ENCODE measurements at regions not wholly inside any gene's neighbourhood (a gene's known extent, or its start where the extent isn't known, plus 50 kb on each side); places are given as distances from the start of the nearest gene placed in this dataset.

DNA sequence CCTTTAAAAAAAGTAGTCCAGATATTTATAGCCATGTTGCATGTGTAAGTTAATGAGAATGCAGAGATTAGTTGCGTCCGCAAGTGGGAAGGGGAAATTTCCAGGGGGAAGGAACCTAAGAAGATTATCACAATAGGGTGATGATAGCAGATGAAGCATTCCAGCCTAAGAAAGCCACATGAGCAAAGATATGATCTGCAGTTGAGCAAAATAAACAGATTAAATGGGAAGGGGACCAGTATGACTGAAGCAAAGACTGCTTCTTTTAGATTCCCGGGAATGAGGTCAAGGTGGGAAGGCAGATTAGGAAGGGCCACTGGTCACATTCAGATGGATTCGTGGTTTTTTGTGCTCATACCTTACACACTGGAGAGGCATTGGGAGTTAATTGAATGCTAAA lies 154.6 kb upstream of the CDH2 start:
- no peaks in the 10 kb centered on the region for H3K4me1 ChIP-seq (ENCODE audit: control insufficient read depth, insufficient read depth, low read length, poor library complexity, severe bottlenecking)
- DNase-seq (no peak), ATAC-seq (ENCODE audit: low read depth in 2 of 2) (no peak)
- Mint-ChIP-seq H3K4me1 (no peaks in the 10 kb centered on the region), H3K27ac (peak overlapping the region in 1 of 3 donors; percentile 15), H3K27me3 (no peaks in the 10 kb centered on the region), H3K9me3 (peaks cover 0 to 26% (median 8%) of the 10 kb centered on the region in 7 donors), H3K36me3 (no peaks in the 10 kb centered on the region), H3K4me3 (no peak overlapping the region)
- no peak overlapping the region for H3K27ac ChIP-seq (ENCODE audit: insufficient read depth, low read length, poor library complexity, severe bottlenecking)
- no peak overlapping the region for H3K4me3 ChIP-seq (ENCODE audit: low read depth, low read length)
- no peaks in the 10 kb centered on the region for H3K36me3 ChIP-seq (ENCODE audit: control insufficient read depth, insufficient read depth, low read length)
- no peaks in the 10 kb centered on the region for H3K27me3 ChIP-seq (ENCODE audit: control insufficient read depth, insufficient read depth, low read length)
- peaks cover 3% of the 10 kb centered on the region in 2 experiments for H3K9me3 ChIP-seq (ENCODE audit: control insufficient read depth in 2 of 2, low read length in 2 of 2)

DNA sequence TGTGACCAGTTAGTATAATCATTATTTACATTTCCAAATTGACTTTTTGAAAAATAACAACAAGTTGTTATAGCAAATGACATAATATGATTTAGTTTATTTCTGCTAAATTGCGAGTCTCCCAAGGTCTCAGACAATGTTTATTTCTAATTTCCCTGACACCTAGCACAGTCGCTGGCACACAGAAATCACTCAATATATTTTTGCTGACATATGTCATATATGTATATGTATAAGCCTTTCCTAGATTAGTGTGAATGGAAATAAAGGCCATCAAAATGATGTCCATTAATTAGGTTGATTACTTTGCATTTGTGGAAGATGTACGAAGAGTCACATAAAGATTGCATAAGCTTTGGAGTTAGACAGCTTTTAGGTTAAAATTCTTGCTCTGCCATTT lies 136.7 kb upstream of the CDH2 start:
- no peaks in the 10 kb centered on the region for H3K36me3 ChIP-seq (ENCODE audit: control insufficient read depth, insufficient read depth, low read length)
- Mint-ChIP-seq H3K9me3 (peaks cover 3 to 47% (median 10%) of the 10 kb centered on the region in 7 donors), H3K4me1 (peaks cover 0 to 5% (median 0%) of the 10 kb centered on the region in 4 donors), H3K27me3 (no peaks in the 10 kb centered on the region), H3K27ac (no peak overlapping the region), H3K36me3 (no peaks in the 10 kb centered on the region), H3K4me3 (no peak overlapping the region)
- H3K9me3 ChIP-seq (ENCODE audit: control insufficient read depth in 2 of 2, low read length in 2 of 2): peaks cover 0 to 3% of the 10 kb centered on the region in 2 experiments
- H3K4me3 ChIP-seq (ENCODE audit: low read depth, low read length): no peak overlapping the region
- no peak for DNase-seq
- no peak overlapping the region for H3K27ac ChIP-seq (ENCODE audit: insufficient read depth, low read length, poor library complexity, severe bottlenecking)
- no peaks in the 10 kb centered on the region for H3K4me1 ChIP-seq (ENCODE audit: control insufficient read depth, insufficient read depth, low read length, poor library complexity, severe bottlenecking)
- H3K27me3 ChIP-seq (ENCODE audit: control insufficient read depth, insufficient read depth, low read length): no peaks in the 10 kb centered on the region
- ATAC-seq (ENCODE audit: low read depth in 2 of 2): no peak

DNA sequence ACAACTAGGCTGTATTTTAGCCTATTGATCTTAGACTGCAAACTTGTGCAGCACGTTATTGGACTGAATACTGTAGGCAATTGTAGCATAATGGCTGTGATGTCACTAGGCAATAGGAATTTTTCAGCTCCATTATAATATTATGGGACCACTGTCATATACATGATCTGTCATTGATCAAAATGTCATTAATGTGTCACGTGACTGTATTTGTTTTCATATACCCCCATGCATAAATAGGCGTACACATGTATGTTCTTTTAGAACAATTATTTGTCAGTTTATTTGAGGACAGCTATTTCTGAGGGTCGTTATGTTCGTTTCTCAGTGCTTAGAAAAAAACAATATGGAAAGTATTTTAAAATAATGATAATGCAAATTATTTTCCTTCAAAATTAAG lies 111.9 kb upstream of the CDH2 start:
- ATAC-seq (ENCODE audit: low read depth in 2 of 2) (no peak), DNase-seq (no peak)
- Histone ChIP-seq H3K36me3 (ENCODE audit: control insufficient read depth, insufficient read depth, low read length) (no peaks in the 10 kb centered on the region), H3K4me3 (ENCODE audit: low read depth, low read length) (no peak overlapping the region), H3K27ac (ENCODE audit: insufficient read depth, low read length, poor library complexity, severe bottlenecking) (no peak overlapping the region), H3K27me3 (ENCODE audit: control insufficient read depth, insufficient read depth, low read length) (no peaks in the 10 kb centered on the region), H3K4me1 (ENCODE audit: control insufficient read depth, insufficient read depth, low read length, poor library complexity, severe bottlenecking) (no peaks in the 10 kb centered on the region), H3K9me3 (ENCODE audit: control insufficient read depth in 2 of 2, low read length in 2 of 2) (peaks cover 0 to 5% of the 10 kb centered on the region in 2 experiments)
- peaks cover 2 to 25% (median 2%) of the 10 kb centered on the region in 7 donors for H3K9me3 Mint-ChIP-seq
- H3K27ac Mint-ChIP-seq: no peak overlapping the region
- no peaks in the 10 kb centered on the region for H3K36me3 Mint-ChIP-seq
- H3K4me3 Mint-ChIP-seq: no peak overlapping the region
- H3K27me3 Mint-ChIP-seq: no peaks in the 10 kb centered on the region
- H3K4me1 Mint-ChIP-seq: no peaks in the 10 kb centered on the region

DNA sequence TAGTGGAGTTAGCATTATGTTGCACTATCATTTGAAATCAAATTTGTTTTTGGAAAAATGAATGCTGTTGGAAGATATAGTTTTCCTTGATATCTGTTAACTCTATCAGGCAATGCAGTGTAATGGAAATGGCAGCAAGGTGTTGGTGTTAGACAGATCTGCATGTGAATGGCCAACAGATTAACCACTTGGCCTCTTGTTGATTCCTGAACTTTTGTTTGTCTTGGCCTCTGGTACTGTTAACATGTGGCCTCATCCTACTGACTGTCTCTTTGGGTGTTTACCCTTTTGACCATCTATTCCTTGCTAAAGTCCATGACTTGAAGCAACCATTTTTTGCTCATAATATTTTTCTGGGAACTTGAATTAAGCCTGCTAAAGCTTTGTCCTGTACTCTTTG lies 110.2 kb upstream of the CDH2 start:
- H3K9me3 Mint-ChIP-seq: peaks cover 2 to 27% (median 3%) of the 10 kb centered on the region in 7 donors
- ATAC-seq (ENCODE audit: low read depth in 2 of 2): no peak

DNA sequence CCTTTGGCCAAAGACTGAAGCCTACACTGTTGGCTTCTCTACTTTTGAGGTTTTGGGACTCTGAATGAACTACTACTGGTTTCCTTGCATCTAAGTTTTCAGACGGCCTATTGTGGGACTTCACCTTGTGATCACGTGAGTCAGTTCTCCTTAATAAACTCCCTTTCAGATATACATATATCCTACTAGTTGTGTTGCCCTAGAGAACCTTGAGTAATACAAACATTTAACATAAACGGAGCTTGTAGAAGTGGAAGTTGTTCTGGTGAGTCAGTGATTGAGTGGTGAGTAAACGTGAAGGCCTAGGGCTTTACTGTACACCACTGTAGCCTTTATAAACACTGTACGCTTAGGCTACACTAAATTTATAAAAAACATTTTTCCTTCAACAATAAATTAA lies 107.2 kb upstream of the CDH2 start:
- Histone ChIP-seq H3K27me3 (ENCODE audit: control insufficient read depth, insufficient read depth, low read length) (no peaks in the 10 kb centered on the region), H3K4me3 (ENCODE audit: low read depth, low read length) (no peak overlapping the region), H3K4me1 (ENCODE audit: control insufficient read depth, insufficient read depth, low read length, poor library complexity, severe bottlenecking) (no peaks in the 10 kb centered on the region), H3K27ac (ENCODE audit: insufficient read depth, low read length, poor library complexity, severe bottlenecking) (no peak overlapping the region), H3K36me3 (ENCODE audit: control insufficient read depth, insufficient read depth, low read length) (no peaks in the 10 kb centered on the region), H3K9me3 (ENCODE audit: control insufficient read depth in 2 of 2, low read length in 2 of 2) (peaks cover 0 to 12% of the 10 kb centered on the region in 2 experiments)
- Mint-ChIP-seq H3K36me3 (no peaks in the 10 kb centered on the region), H3K4me1 (no peaks in the 10 kb centered on the region), H3K27me3 (no peaks in the 10 kb centered on the region), H3K27ac (no peak overlapping the region), H3K4me3 (no peak overlapping the region), H3K9me3 (peaks cover 0 to 19% (median 4%) of the 10 kb centered on the region in 7 donors)
- no peak for ATAC-seq (ENCODE audit: low read depth in 2 of 2)
- DNase-seq: no peak

More for the DNA sequence above, 110.2 kb upstream of the CDH2 start:
- Histone ChIP-seq H3K27ac (ENCODE audit: insufficient read depth, low read length, poor library complexity, severe bottlenecking) (no peak overlapping the region), H3K4me1 (ENCODE audit: control insufficient read depth, insufficient read depth, low read length, poor library complexity, severe bottlenecking) (no peaks in the 10 kb centered on the region), H3K27me3 (ENCODE audit: control insufficient read depth, insufficient read depth, low read length) (no peaks in the 10 kb centered on the region), H3K36me3 (ENCODE audit: control insufficient read depth, insufficient read depth, low read length) (no peaks in the 10 kb centered on the region), H3K4me3 (ENCODE audit: low read depth, low read length) (no peak overlapping the region), H3K9me3 (ENCODE audit: control insufficient read depth in 2 of 2, low read length in 2 of 2) (peaks cover 0 to 9% of the 10 kb centered on the region in 2 experiments)
- no peaks in the 10 kb centered on the region for H3K4me1 Mint-ChIP-seq
- no peaks in the 10 kb centered on the region for H3K36me3 Mint-ChIP-seq
- DNase-seq: no peak
- H3K27ac Mint-ChIP-seq: no peak overlapping the region
- no peaks in the 10 kb centered on the region for H3K27me3 Mint-ChIP-seq
- no peak overlapping the region for H3K4me3 Mint-ChIP-seq

DNA sequence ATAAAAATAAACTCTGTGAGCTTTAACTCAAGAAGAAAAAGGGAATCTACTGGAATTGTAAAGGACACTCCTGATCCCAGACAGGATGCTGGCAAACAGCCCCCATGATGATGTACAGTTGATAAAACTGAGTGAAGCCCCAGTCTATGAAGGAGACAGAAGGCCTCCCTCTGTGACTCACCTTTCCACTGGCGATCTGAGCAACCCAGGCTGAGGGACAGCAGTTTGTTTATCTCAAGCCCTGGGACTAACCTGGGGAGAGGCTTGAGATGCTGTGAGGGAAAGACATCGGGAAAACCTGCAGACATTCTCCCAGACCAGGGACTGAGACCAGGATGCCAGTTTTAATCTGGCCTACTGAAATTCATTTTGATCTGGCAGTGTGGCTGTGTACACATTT lies 104.5 kb upstream of the CDH2 start:
- Histone ChIP-seq H3K27ac (ENCODE audit: insufficient read depth, low read length, poor library complexity, severe bottlenecking) (no peak overlapping the region), H3K36me3 (ENCODE audit: control insufficient read depth, insufficient read depth, low read length) (no peaks in the 10 kb centered on the region), H3K4me3 (ENCODE audit: low read depth, low read length) (no peak overlapping the region), H3K9me3 (ENCODE audit: control insufficient read depth in 2 of 2, low read length in 2 of 2) (peaks cover 0 to 11% of the 10 kb centered on the region in 2 experiments), H3K4me1 (ENCODE audit: control insufficient read depth, insufficient read depth, low read length, poor library complexity, severe bottlenecking) (no peaks in the 10 kb centered on the region), H3K27me3 (ENCODE audit: control insufficient read depth, insufficient read depth, low read length) (no peaks in the 10 kb centered on the region)
- Mint-ChIP-seq H3K27me3 (no peaks in the 10 kb centered on the region), H3K4me1 (no peaks in the 10 kb centered on the region), H3K4me3 (no peak overlapping the region), H3K36me3 (no peaks in the 10 kb centered on the region), H3K9me3 (peaks cover 0 to 22% (median 5%) of the 10 kb centered on the region in 7 donors), H3K27ac (no peak overlapping the region)
- no peak for ATAC-seq (ENCODE audit: low read depth in 2 of 2)
- DNase-seq: no peak

DNA sequence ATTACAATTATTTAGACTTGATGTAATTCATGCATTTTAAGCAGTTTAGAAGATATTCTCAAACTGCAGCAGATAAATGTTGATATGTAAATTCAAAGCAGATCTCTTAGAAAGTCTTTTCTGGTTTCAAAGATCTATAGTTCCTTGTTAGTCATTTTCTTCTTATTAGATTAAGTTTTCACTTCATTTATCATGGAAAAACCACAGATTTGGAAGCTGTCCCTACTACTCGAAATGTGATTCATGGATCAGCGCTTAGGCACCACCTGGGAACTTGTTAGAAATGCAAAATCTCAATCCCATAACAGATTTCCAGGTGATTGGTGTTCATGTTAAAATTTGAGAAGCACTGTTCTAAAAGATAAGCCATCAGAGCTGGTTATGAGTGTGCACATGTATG lies 92.8 kb upstream of the CDH2 start:
- Histone ChIP-seq H3K27ac (ENCODE audit: insufficient read depth, low read length, poor library complexity, severe bottlenecking) (no peak overlapping the region), H3K27me3 (ENCODE audit: control insufficient read depth, insufficient read depth, low read length) (no peaks in the 10 kb centered on the region), H3K9me3 (ENCODE audit: control insufficient read depth in 2 of 2, low read length in 2 of 2) (peaks cover 0 to 2% of the 10 kb centered on the region in 2 experiments), H3K4me1 (ENCODE audit: control insufficient read depth, insufficient read depth, low read length, poor library complexity, severe bottlenecking) (no peaks in the 10 kb centered on the region), H3K4me3 (ENCODE audit: low read depth, low read length) (no peak overlapping the region), H3K36me3 (ENCODE audit: control insufficient read depth, insufficient read depth, low read length) (no peaks in the 10 kb centered on the region)
- Mint-ChIP-seq H3K27me3 (no peaks in the 10 kb centered on the region), H3K27ac (no peak overlapping the region), H3K36me3 (no peaks in the 10 kb centered on the region), H3K4me1 (no peaks in the 10 kb centered on the region), H3K9me3 (peaks cover 0 to 32% (median 8%) of the 10 kb centered on the region in 7 donors), H3K4me3 (no peak overlapping the region)
- ATAC-seq (ENCODE audit: low read depth in 2 of 2): no peak
- no peak for DNase-seq

DNA sequence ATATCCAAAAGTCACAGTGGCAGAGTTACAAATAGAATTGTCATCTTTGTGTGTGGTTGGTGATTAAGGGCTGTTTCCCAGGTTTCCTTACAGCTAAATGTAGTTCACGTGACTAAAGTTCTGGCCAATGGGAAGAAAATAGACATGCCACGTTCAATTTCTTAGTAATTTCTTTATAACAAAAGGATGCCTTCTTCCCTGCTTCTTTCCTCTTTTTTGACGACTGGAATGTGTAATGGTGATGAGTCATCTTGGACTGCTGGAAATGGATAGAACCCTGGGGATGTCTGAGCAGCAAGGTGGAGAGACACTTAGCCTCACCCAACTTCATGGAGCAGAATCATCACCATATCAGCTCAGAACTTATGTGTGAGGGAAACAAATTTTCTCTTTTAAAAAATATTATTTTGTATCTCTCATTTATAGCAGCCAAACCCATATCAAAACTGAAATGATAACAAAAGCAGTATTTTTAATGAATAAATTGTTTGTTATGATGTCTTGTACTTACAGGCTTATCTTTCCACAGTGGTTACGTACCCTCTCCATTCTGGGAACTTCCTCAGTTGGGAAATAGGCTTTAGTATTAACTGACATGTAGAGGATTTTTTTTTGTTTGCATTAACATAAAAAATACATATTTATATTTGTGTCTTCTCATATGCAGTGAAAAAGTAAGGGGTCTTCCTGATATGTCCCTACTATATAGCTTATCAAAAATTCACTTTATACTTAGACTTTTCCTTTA lies 91.1 kb upstream of the CDH2 start:
- Histone ChIP-seq H3K27ac (ENCODE audit: insufficient read depth, low read length, poor library complexity, severe bottlenecking) (no peak overlapping the region), H3K27me3 (ENCODE audit: control insufficient read depth, insufficient read depth, low read length) (no peaks in the 10 kb centered on the region), H3K4me3 (ENCODE audit: low read depth, low read length) (no peak overlapping the region), H3K4me1 (ENCODE audit: control insufficient read depth, insufficient read depth, low read length, poor library complexity, severe bottlenecking) (no peaks in the 10 kb centered on the region), H3K36me3 (ENCODE audit: control insufficient read depth, insufficient read depth, low read length) (no peaks in the 10 kb centered on the region), H3K9me3 (ENCODE audit: control insufficient read depth in 2 of 2, low read length in 2 of 2) (peaks cover 0 to 2% of the 10 kb centered on the region in 2 experiments)
- Mint-ChIP-seq H3K4me1 (no peaks in the 10 kb centered on the region), H3K27me3 (no peaks in the 10 kb centered on the region), H3K27ac (no peak overlapping the region), H3K4me3 (no peak overlapping the region), H3K9me3 (peaks cover 0 to 32% (median 8%) of the 10 kb centered on the region in 7 donors), H3K36me3 (no peaks in the 10 kb centered on the region)
- ATAC-seq (ENCODE audit: low read depth in 2 of 2): no peak
- no peak for DNase-seq

All from CD4-positive, CD25-positive, alpha-beta regulatory T cell (primary cell).